Neural progenitor cell (in vitro differentiated cells): ENCODE measurements at regions not wholly inside any gene's neighbourhood (a gene's known extent, or its start where the extent isn't known, plus 50 kb on each side); places are given as distances from the start of the nearest gene placed in this dataset.

Experiments
- EZH2 ChIP-seq: fragments of 200-600 bp; sonication (generic); IDR thresholded peaks from 2 replicates; pipeline ENCODE4 v1.6.1; 2017; ENCODE audit warnings: antibody characterized with exemption, mild to moderate bottlenecking, moderate library complexity
- TF ChIP-seq, protein P1 (sequence below): fragments of 200-600 bp; sonication (generic); IDR thresholded peaks from 2 replicates; pipeline ENCODE4 v1.5.1; 2017; ENCODE audit warnings: antibody characterized with exemption, mild to moderate bottlenecking

DNA sequence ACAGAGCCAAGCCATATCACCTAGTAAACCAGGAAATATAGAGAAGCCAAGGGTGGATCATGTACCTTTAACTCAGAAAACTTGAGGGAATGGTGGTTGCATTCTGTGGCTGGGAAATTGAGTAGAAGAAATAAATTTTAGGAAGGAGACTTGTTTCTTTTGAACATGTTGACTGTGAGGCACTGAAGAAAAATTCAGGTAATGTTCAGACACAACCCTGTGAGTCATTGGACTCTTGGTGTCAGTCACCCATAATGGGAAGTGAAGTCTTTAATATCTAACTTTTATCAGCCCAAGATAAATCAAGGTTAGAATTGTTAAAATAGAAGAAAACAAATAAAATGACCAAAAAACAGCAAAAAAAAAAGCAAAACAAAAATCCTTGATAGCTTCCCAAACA lies 98.8 kb upstream of the GRIK2 start:
- TF ChIP-seq, protein P1, sequence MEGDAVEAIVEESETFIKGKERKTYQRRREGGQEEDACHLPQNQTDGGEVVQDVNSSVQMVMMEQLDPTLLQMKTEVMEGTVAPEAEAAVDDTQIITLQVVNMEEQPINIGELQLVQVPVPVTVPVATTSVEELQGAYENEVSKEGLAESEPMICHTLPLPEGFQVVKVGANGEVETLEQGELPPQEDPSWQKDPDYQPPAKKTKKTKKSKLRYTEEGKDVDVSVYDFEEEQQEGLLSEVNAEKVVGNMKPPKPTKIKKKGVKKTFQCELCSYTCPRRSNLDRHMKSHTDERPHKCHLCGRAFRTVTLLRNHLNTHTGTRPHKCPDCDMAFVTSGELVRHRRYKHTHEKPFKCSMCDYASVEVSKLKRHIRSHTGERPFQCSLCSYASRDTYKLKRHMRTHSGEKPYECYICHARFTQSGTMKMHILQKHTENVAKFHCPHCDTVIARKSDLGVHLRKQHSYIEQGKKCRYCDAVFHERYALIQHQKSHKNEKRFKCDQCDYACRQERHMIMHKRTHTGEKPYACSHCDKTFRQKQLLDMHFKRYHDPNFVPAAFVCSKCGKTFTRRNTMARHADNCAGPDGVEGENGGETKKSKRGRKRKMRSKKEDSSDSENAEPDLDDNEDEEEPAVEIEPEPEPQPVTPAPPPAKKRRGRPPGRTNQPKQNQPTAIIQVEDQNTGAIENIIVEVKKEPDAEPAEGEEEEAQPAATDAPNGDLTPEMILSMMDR: no peak
- no peak for TF ChIP-seq EZH2
